COLO668 (cell line): ENCODE measurements at regions not wholly inside any gene's neighbourhood (a gene's known extent, or its start where the extent isn't known, plus 50 kb on each side); places are given as distances from the start of the nearest gene placed in this dataset.
A peak's percentile ranks its signal among the peaks of the same experiment; 100 is the strongest.

Experiments used
- DNase-seq: peaks from one replicate; lab custom pipeline; 2025; ENCODE audit not compliant: unreplicated experiment; lab: John Stamatoyannopoulos, UW

- no peak for DNase-seq
Measured at GRCh38 chr6:141261016-141261671, 871.6 kb upstream of the GJE1 start.

- DNase-seq, result no peak
Measured at GRCh38 chr6:141260627-141261015, 872.1 kb upstream of the GJE1 start.

DNA sequence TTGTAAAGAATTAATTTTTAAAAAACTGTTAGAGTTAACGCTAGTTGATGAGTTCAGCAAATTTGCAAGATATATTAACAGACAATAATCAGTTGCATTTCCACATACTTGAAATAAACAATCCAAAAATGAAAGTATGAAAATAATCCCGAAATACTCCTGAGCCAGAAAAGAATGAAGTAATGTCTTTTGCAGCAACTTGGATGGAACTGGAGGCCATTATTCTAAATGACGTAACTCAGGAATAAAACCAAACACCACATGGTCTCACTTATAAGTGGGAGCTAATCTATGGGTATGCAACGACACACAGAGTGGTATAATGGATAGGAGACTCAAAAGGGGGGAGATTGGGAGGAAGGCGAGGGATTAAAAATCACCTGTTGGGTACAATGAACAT lies 872.9 kb upstream of the GJE1 start:
- no peak for DNase-seq

DNA sequence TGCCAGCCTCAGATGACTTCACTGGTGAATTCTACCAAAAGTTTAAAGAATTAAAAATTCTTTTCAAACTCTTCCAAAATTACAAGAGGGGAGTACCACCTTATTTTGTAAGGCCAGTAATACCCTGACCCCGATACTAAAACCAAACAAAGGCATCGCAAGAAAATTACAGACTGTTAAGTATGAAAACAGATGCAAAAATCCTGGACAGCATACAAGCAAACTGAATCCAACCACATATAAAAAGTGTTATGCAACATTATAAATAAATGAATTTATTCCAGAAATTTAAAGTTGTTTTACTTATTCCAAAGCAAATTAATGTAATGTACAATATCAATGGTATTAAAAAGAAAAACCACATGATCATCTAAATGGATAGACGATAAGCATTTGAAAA lies 873.6 kb upstream of the GJE1 start:
- no peak for DNase-seq

- no peak for DNase-seq
Measured at GRCh38 chr6:141258516-141258915, 874.2 kb upstream of the GJE1 start.

- no peak for DNase-seq
Measured at GRCh38 chr6:141254336-141254735, 878.4 kb upstream of the GJE1 start.

DNA sequence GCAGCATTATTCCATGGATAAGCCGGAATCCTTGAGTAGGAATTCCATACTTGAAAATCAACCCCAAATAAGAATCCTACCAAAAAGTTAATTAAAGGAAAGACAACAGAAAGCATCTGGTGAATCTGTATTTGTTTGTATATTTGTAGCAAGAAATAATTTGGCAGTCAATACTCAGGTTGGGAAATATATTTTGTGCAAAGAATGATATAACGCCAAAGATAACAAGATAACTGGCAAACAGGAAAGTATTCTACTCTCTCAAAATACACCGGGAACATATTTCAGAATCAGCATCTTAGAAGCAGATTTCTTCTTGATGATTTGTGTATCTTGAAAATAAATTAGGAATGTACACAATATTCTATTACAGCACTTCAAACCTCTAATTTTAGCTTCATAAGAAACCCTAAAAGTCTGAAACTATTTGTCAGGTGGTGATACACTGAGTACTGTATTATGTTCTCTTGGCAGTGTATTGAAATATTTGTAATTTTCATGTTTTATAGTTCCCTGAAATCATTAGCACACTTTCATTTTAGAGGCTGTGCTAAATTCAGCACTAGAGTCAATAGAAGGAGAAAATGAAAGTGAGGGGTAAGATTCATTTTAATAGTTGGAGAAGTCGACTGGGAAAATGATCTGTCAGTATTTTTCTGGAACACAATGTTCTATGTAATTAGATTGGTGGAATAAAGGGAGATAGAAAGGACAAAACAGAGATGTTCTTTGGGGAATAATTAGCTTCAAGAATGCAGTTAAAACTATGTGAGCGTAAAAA lies 879.7 kb upstream of the GJE1 start:
- no peak for DNase-seq

DNA sequence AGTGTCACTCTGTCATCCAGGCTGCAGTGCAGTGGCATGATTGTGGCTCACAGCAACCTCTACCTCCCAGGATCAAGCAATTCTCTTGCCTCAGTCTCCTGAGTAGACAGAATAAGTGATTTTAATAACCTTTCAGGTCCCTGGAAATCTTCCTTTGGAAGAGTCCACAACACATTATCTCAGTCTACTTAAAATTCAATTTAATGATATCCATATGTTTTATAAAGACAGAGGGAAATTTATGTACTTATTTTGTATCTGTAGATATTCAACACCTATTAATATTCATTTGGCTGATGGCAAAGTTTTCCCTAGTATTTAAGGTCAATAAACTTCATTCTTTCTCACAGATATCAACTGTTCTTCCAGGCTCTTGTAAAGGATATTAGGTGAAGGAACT lies 881.4 kb upstream of the GJE1 start:
- no peak for DNase-seq

DNA sequence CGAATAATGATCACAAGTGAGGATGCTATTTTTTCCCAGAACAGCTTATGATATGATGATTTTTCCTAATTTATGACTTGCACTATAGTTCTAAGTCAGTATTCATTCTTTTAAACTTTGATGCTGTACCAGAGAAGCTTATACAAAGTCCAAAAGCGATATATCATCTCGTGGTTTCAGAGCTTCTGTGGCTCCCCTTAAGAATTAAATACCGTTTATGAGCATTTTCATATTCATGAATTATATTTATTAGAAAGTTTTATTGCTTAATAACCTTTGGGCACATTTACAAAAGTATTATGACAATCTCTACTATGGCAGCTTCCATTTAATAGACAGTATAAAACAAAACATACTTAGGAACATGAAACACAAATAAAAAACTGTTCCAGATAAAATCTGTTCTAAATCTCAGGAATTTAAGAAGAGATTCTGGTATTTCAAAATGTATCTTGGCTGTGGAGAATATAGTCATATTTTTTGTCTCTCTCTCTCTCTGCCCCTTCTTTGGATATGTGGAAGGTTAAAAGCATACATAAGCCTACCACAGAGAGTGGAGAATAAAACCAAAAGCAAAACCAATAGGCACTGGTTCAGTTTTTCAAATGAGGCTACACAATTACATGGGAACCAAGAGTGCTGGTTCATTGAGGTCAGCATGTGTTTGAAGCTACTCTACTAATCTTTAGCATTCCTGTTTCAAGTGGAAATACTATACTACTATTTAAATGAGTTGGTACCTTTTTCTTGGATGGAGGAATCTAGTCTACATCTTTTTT lies 884.5 kb upstream of the GJE1 start:
- DNase-seq, result no peak

DNA sequence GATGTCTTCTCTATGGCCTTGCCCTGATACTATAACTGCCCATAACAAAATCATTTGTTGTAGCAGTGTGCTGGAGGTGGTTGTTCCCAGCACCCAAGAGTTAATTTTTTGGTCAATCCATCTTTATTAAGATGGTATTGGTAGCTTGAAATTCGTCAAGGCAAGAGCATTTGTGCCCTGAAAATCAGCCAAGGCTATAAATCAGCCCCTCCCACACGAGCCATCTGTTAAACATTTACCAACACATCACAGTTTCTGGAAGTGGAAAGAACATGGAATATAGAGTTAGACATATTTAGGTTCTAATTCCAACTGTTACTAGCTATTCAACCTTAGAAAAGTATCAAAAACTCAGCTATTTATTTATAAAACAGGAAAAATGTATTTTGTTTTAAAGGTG lies 888.4 kb upstream of the GJE1 start:
- DNase-seq, result no peak

GRCh38 chr6:141242957-141243356 lies 889.8 kb upstream of the GJE1 start:
- DNase-seq, result no peak

- no peak for DNase-seq
Measured at GRCh38 chr6:141229296-141229695, 903.4 kb upstream of the GJE1 start.

DNA sequence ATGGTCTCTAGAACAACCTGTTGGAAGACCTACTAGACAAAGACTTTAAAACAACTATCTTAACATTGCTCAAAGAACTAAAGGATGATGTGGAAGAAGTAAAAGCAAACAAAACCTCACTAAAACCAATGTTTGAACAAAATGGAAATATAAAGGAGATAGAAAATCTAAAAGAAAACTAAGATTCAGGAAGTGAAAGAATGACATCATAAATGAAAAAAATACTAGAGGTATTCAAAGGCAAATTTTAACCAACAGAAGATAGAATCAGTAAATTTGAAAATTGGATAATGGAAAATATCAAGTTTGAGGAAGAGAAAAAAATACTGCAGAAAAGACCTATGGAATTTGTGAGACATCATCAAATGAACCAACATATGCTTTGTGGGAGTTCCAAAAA lies 914.1 kb upstream of the GJE1 start:
- DNase-seq, result no peak

GRCh38 chr6:141216726-141217125 lies 916.0 kb upstream of the GJE1 start:
- no peak for DNase-seq

DNA sequence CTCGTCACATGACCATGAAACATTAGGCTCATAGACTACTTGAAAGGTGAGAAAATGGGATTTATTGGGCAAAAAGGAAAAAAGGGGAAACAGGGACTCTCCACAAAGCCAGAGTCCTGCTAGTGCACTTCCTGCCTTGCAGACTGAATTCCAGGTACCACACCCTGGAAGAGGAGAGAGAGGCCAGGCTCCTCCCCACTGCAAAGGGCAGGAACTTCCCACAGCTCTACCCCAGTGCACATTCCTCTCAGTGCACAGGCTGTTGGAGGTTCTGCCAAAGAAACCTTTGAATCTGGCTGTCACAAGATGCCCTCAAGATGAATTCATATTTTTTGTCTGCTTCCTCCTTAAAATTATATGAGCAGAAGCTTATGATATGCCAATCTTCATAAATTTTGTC lies 920.4 kb upstream of the GJE1 start:
- DNase-seq, result no peak

GRCh38 chr6:141211845-141212244 lies 920.9 kb upstream of the GJE1 start:
- no peak for DNase-seq

DNA sequence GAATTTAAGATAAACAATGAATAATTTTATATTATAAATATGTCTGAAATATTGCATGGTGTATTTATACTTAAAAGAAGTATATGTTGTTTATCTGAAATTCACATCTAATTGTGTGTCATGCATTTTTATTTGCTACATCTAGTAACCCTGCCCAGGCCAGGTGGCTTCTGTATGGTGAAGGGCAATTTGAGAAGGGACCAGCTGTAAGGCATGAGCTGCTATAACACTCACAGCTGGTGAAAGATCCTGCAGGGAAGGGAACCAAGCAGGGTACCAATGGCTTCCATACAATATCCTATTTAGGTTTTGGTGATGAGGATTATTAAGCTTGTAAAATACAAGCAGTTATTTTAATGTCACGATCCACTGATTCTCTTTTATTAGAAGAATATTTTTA lies 921.8 kb upstream of the GJE1 start:
- peak; percentile 14 for DNase-seq

DNA sequence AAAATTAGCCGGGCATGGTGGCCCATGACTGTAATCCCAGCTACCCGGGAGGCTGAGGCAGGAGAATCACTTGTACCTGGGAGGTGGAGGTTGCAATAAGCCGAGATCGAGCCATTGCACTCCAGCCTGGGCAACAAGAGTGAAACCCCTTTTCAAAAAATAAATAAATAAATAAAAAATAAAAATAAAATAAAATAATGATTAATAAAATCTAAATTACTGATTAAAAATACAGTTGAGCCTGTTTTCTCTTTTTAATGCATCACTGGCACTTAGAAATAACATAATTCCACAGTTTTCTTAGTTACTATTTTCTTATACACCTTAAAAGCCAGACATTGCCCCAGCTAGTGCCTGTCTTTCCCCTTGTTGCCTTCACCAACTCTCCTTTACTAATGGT lies 922.8 kb upstream of the GJE1 start:
- DNase-seq, result no peak

GRCh38 chr6:141208101-141208500 lies 924.6 kb upstream of the GJE1 start:
- DNase-seq, result no peak

GRCh38 chr6:141203902-141204575 lies 928.7 kb upstream of the GJE1 start:
- DNase-seq, result no peak

DNA sequence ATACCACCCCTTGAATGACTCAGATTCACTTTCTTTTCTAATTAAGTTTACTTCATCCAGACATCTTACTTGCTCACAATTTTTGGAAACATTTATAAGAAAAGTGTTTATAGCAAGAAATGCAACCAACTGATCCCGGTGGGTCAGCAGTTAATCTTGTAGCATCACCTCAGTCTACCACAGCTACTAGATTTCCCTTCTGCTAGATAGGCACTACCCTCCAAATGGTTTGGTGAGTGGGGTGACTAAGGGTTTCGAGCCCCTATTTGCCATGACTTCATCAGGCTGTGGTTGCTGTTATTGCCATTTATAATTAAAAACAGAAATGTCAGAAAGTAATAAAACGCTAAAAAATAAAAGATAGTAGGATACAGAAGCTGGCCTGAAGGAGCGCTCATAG lies 930.1 kb upstream of the GJE1 start:
- DNase-seq, result no peak

DNA sequence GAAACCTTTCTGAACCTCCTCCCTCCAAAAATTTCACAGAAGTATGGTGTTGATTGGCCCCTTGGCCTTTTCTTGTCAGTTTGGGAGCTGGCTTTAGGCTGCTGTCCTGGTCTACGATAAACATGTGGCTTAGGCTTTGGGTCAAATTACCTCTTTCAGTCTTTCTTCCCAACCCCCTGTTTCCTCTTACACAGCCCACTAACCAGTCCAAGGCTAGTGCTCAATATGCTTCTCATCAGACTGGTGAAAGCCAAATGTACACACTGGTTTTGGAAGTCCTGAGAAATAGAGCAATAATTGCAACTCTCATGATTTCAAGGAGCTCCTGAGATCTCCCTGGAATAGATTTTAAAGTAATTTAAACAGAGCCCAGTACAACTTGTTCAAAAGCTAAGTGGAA lies 933.7 kb upstream of the GJE1 start:
- no peak for DNase-seq
